Adrenal gland (tissue), 9 donors: ENCODE measurements at regions not wholly inside any gene's neighbourhood (a gene's known extent, or its start where the extent isn't known, plus 50 kb on each side); places are given as distances from the start of the nearest gene placed in this dataset.

ENCODE experiments used
- DNase-seq, 7 donors: peaks; one replicate each; pipeline ENCODE4 v3.0.0-alpha.2; 2019 to 2020
- H3K27ac ChIP-seq, 5 donors: fragments of 200-600 bp; sonication (generic) in 4 of 5; 1 replicate in 3 of 5; 2 replicates in 2 of 5; pipeline versions ENCODE4 v1.5.1 to v1.8.0; 2016 to 2020; ENCODE audit warnings: mild to moderate bottlenecking in 1 of 5
- H3K27me3 ChIP-seq: fragments of 200-600 bp; 2 replicates; pipeline ENCODE4 v1.8.0; 2021
- H3K36me3 ChIP-seq, 2 donors: fragments of 200-600 bp; replicated peaks in 1 of 2; 1 replicate in 1 of 2; 2 replicates in 1 of 2; pipeline versions ENCODE4 v1.5.1 to v1.8.0; 2018 to 2022
- H3K4me1 ChIP-seq, 2 donors: fragments of 200-600 bp; replicated peaks in 1 of 2; 1 replicate in 1 of 2; 2 replicates in 1 of 2; pipeline versions ENCODE4 v1.5.1 to v1.8.0; 2018 to 2021
- H3K4me3 ChIP-seq, 4 donors: fragments of 200-600 bp; sonication (generic) in 3 of 4; one replicate each; pipeline ENCODE4 v1.5.1; 2016 to 2018
- H3K9me3 ChIP-seq, 3 donors: fragments of 200-600 bp; sonication (generic) in 1 of 3; replicated peaks in 1 of 3; 1 replicate in 2 of 3; 2 replicates in 1 of 3; pipeline versions ENCODE4 v1.5.1 to v1.8.0; 2016 to 2021
- CTCF ChIP-seq, 6 experiments: fragments of 450-650 bp in 4 of 6; fragments of 200-600 bp in 2 of 6; sonication (generic) in 1 of 6; IDR thresholded peaks; 1 replicate in 5 of 6; 2 replicates in 1 of 6; pipeline versions ENCODE4 v1.5.1 to v1.8.0; 2016 to 2021; ENCODE audit warnings: antibody characterized with exemption in 6 of 6, mild to moderate bottlenecking in 2 of 6, moderate library complexity in 1 of 6
- POLR2A ChIP-seq, 2 donors: fragments of 450-650 bp; IDR thresholded peaks; one replicate each; pipeline ENCODE4 v1.6.1; 2017; ENCODE audit warnings: antibody characterized with exemption in 2 of 2, mild to moderate bottlenecking in 2 of 2, moderate library complexity in 1 of 2
- WGBS, 4 donors: extraction: QIAGEN DNeasy Blood & Tissue Kit in 2 of 4; methylation state at CpG; one replicate each; pipeline versions ENCODE4 v1.1.5 to v1.1.7; 2013 to 2017; 5-methylcytosine and 5-hydroxymethylcytosine counted together
- intact Hi-C, 2 donors: fragments of 100-400 bp; cut with DNase I; formaldehyde crosslinking; loops; one replicate each; pipeline versions ENCODE4 v1.14.1 to v1.15.0; 2022 to 2023
- donor health status: healthy with polysubstance abuse.
- donor health status: Bipolar disorder and iron deficiency.
- donor health status: DM: yes; HTN: yes; CAD: no.
- donor health status: DM: no; HTN: no; CAD: no.
- donor health status: DM: no; HTN: no; CAD: no.

DNA sequence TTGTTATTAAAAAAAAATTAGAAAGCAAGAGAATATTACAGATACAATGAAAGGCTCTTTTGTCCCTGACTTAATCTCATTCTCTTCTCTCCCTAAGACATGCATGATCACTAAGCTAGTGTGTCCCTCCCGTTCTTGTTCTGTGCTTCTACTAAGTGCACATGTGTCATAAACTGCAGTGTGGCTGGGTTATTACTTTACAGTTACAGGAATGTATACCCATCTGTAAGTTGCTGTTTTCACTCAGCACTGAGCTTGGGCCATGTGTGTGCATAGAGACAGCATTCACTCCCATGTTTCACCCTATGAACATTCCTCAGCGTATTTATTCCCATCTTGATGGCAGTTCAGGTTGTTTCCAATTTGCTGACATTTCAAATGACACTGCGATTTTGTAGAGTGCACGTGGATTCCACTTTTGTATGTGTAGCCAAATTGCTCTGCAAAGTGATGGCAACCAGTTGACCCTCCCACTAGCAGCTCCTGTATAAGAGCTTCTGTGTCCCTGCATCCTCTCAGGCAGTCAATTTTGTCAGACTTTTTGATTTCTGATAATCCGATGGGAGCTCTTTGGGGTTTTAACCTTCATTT is 145.8 kb upstream of the UBE2E1 start:
- no peaks in the 10 kb centered on the region for H3K36me3 ChIP-seq
- no peaks in the 10 kb centered on the region for H3K4me1 ChIP-seq
- no peak overlapping the region for H3K27ac ChIP-seq
- no peaks in the 10 kb centered on the region for H3K27me3 ChIP-seq
- TF ChIP-seq CTCF (IDR thresholded peaks at IDR 0.05): no peak
- no peak for TF ChIP-seq POLR2A (IDR thresholded peaks at IDR 0.05)
- intact Hi-C loops: no loop called here
- no peak for DNase-seq
- H3K4me3 ChIP-seq: no peak overlapping the region
- H3K9me3 ChIP-seq: no peaks in the 10 kb centered on the region
- 78 to 84% (median 81%) methylated on average over 5 of the region's 5 CpGs for WGBS, 4 donors

- Histone ChIP-seq H3K27ac (no peak overlapping the region), H3K27me3 (no peaks in the 10 kb centered on the region), H3K4me3 (no peak overlapping the region), H3K36me3 (no peaks in the 10 kb centered on the region), H3K4me1 (no peaks in the 10 kb centered on the region), H3K9me3 (no peaks in the 10 kb centered on the region)
- intact Hi-C loops: no loop called here
- no peak for TF ChIP-seq POLR2A (IDR thresholded peaks at IDR 0.05)
- TF ChIP-seq CTCF (IDR thresholded peaks at IDR 0.05): no peak
- 72 to 83% (median 80%) methylated on average over 9 of the region's 9 CpGs for WGBS, 4 donors
- DNase-seq: no peak
Observed at GRCh38 chr3:23662079-23662617, 143.6 kb upstream of the UBE2E1 start.

- DNase-seq: no peak
- Histone ChIP-seq H3K27me3 (no peaks in the 10 kb centered on the region), H3K27ac (no peak overlapping the region), H3K4me3 (no peak overlapping the region), H3K4me1 (peaks cover 0 to 3% of the 10 kb centered on the region in 2 donors), H3K36me3 (no peaks in the 10 kb centered on the region), H3K9me3 (no peaks in the 10 kb centered on the region)
- intact Hi-C loops: no loop called here
- WGBS, 4 donors: 74 to 83% (median 79%) methylated on average over 3 of the region's 3 CpGs
- TF ChIP-seq CTCF (IDR thresholded peaks at IDR 0.05) (no peak), POLR2A (IDR thresholded peaks at IDR 0.05) (no peak)
Observed at GRCh38 chr3:23663246-23663645, 142.5 kb upstream of the UBE2E1 start.

GRCh38 chr3:23663661-23664186 is 142.0 kb upstream of the UBE2E1 start:
- 74 to 87% (median 84%) methylated on average over 5 of the region's 5 CpGs for WGBS, 4 donors
- Histone ChIP-seq H3K27ac (no peak overlapping the region), H3K4me3 (no peak overlapping the region), H3K36me3 (no peaks in the 10 kb centered on the region), H3K27me3 (no peaks in the 10 kb centered on the region), H3K4me1 (peaks cover 0 to 4% of the 10 kb centered on the region in 2 donors), H3K9me3 (no peaks in the 10 kb centered on the region)
- intact Hi-C loops: no loop called here
- no peak for TF ChIP-seq CTCF (IDR thresholded peaks at IDR 0.05)
- no peak for TF ChIP-seq POLR2A (IDR thresholded peaks at IDR 0.05)
- DNase-seq: no peak
